H1 (cell line): ENCODE measurements at regions not wholly inside any gene's neighbourhood (a gene's known extent, or its start where the extent isn't known, plus 50 kb on each side); places are given as distances from the start of the nearest gene placed in this dataset.

ENCODE experiments used
- CTCF ChIA-PET: fragments of 300-600 bp; sonication (Branson Sonifier 250); formaldehyde crosslinking; loops from one replicate; lab custom pipeline; 2021; ENCODE audit not compliant: partially characterized antibody; lab: Charles Lee
- POLR2A ChIA-PET: fragments of 300-600 bp; sonication (Branson Sonifier 250); formaldehyde crosslinking; loops from one replicate; lab custom pipeline; 2021; ENCODE audit warnings: inconsistent platforms; ENCODE audit not compliant: partially characterized antibody; lab: Charles Lee
- DNase-seq, 2 experiments: peaks; one replicate each; pipeline versions ENCODE4 v3.0.0 to v3.0.0-alpha.2; 2010 to 2022; ENCODE audit warnings: low spot score in 2 of 2, low read depth in 1 of 2, mixed read lengths in 1 of 2
- FAIRE-seq: peaks from 2 replicates; lab custom pipeline; 2011; peaks lifted over from hg19 to GRCh38; lab: Jason Lieb, UNC
- H2AFZ ChIP-seq: 2 replicates; pipeline ENCODE4 v1.8.1; 2012; ENCODE audit warnings: low read length, inconsistent platforms
- H2AK5ac ChIP-seq: 2 replicates; pipeline ENCODE4 v1.6.1; 2013; ENCODE audit warnings: low read depth, low read length
- H2BK120ac ChIP-seq: replicated peaks from 2 replicates; pipeline ENCODE3; 2013; ENCODE audit warnings: low read depth, low read length, inconsistent platforms
- H2BK12ac ChIP-seq: 2 replicates; pipeline ENCODE4 v1.6.1; 2013; ENCODE audit warnings: low read depth, low read length
- H2BK15ac ChIP-seq: 2 replicates; pipeline ENCODE4 v1.6.1; 2013; ENCODE audit warnings: low read length
- H2BK20ac ChIP-seq: 2 replicates; pipeline ENCODE4 v1.6.1; 2013; ENCODE audit warnings: low read length
- H2BK5ac ChIP-seq: 2 replicates; pipeline ENCODE4 v1.6.1; 2013; ENCODE audit warnings: low read depth, low read length
- H3K14ac ChIP-seq: 2 replicates; pipeline ENCODE4 v1.6.1; 2013; ENCODE audit warnings: inconsistent platforms; ENCODE audit not compliant: insufficient read length
- H3K18ac ChIP-seq: 2 replicates; pipeline ENCODE4 v1.6.1; 2013; ENCODE audit warnings: low read length; ENCODE audit errors: extremely low read depth
- H3K23ac ChIP-seq: 2 replicates; pipeline ENCODE4 v1.6.1; 2013; ENCODE audit warnings: inconsistent platforms; ENCODE audit not compliant: insufficient read length
- H3K23me2 ChIP-seq: 2 replicates; pipeline ENCODE4 v1.6.1; 2013; ENCODE audit warnings: low read depth, low read length
- H3K27ac ChIP-seq: 2 replicates; pipeline ENCODE4 v1.6.1; 2011; ENCODE audit warnings: low read depth, low read length, inconsistent platforms
- H3K27me3 ChIP-seq, 4 experiments: replicated peaks in 1 of 4; 1 replicate in 1 of 4; 2 replicates in 3 of 4; pipeline versions ENCODE4 v1.6.1 to v1.8.1; 2011 to 2013; ENCODE audit warnings: low read length in 3 of 4, mild to moderate bottlenecking in 3 of 4, inconsistent platforms in 2 of 4, mixed read lengths in 2 of 4, moderate library complexity in 1 of 4; ENCODE audit not compliant: control insufficient read depth in 3 of 4, insufficient read depth in 3 of 4; ENCODE audit errors: extremely low read depth in 1 of 4
- H3K36me3 ChIP-seq, 4 experiments: 2 replicates each; pipeline versions ENCODE4 v1.6.1 to v1.8.1; 2011 to 2013; ENCODE audit warnings: mild to moderate bottlenecking in 4 of 4, low read length in 3 of 4, moderate library complexity in 2 of 4, control low read depth in 1 of 4, inconsistent platforms in 1 of 4; ENCODE audit not compliant: insufficient read depth in 4 of 4, control insufficient read depth in 2 of 4
- H3K4ac ChIP-seq: replicated peaks from 2 replicates; pipeline ENCODE3; 2013; ENCODE audit warnings: low read length, low read depth, mixed read lengths, inconsistent platforms; ENCODE audit not compliant: insufficient read length
- H3K4me1 ChIP-seq, 4 experiments: replicated peaks in 1 of 4; 1 replicate in 1 of 4; 2 replicates in 3 of 4; pipeline versions ENCODE4 v1.6.1 to v1.8.1; 2011 to 2013; ENCODE audit warnings: low read length in 3 of 4, inconsistent platforms in 2 of 4, mixed read lengths in 1 of 4; ENCODE audit not compliant: insufficient read depth in 4 of 4, control insufficient read depth in 3 of 4
- H3K4me2 ChIP-seq, 2 experiments: 2 replicates each; pipeline versions ENCODE4 v1.6.1 to v1.8.1; 2011 to 2013; ENCODE audit warnings: low read depth in 2 of 2, low read length in 2 of 2, control low read depth in 1 of 2, inconsistent platforms in 1 of 2, mild to moderate bottlenecking in 1 of 2; ENCODE audit not compliant: insufficient read depth in 1 of 2
- H3K4me3 ChIP-seq, 4 experiments: fragments of 200-600, 300-600 bp in 1 of 4; sonication (generic), shearing (Covaris generic), sonication (Bioruptor Twin) in 1 of 4; 2 replicates each; pipeline versions ENCODE4 v1.5.1 to v1.8.1; 2011 to 2016; ENCODE audit warnings: low read length in 4 of 4, low read depth in 3 of 4, control low read depth in 2 of 4, inconsistent platforms in 2 of 4, mild to moderate bottlenecking in 2 of 4, mixed read lengths in 1 of 4, moderate library complexity in 1 of 4; ENCODE audit not compliant: insufficient read depth in 2 of 4; ENCODE audit errors: extremely low read depth in 1 of 4
- H3K56ac ChIP-seq: replicated peaks from 2 replicates; pipeline ENCODE3; 2013; ENCODE audit warnings: low read depth, mild to moderate bottlenecking, mixed read lengths, low read length, inconsistent platforms; ENCODE audit not compliant: insufficient read length
- H3K79me1 ChIP-seq: 2 replicates; pipeline ENCODE4 v1.6.1; 2013; ENCODE audit warnings: low read depth, low read length, control low read depth
- H3K79me2 ChIP-seq, 2 experiments: 2 replicates each; pipeline versions ENCODE4 v1.6.1 to v1.8.1; 2012 to 2013; ENCODE audit warnings: low read length in 2 of 2, mild to moderate bottlenecking in 2 of 2, inconsistent platforms in 1 of 2; ENCODE audit not compliant: insufficient read depth in 2 of 2, control insufficient read depth in 1 of 2
- H3K9ac ChIP-seq, 4 experiments: replicated peaks in 1 of 4; 1 replicate in 1 of 4; 2 replicates in 3 of 4; pipeline versions ENCODE4 v1.6.1 to v1.8.1; 2011 to 2013; ENCODE audit warnings: low read depth in 3 of 4, low read length in 3 of 4, control low read depth in 2 of 4, mild to moderate bottlenecking in 2 of 4, moderate library complexity in 2 of 4, inconsistent platforms in 1 of 4; ENCODE audit errors: extremely low read depth in 1 of 4
- H3K9me3 ChIP-seq, 2 experiments: 2 replicates each; pipeline versions ENCODE4 v1.6.1 to v1.8.1; 2012 to 2013; ENCODE audit warnings: mild to moderate bottlenecking in 2 of 2, moderate library complexity in 2 of 2, control low read depth in 1 of 2, inconsistent platforms in 1 of 2, low read depth in 1 of 2, low read length in 1 of 2, mixed read lengths in 1 of 2; ENCODE audit not compliant: insufficient read depth in 2 of 2
- H4K20me1 ChIP-seq, 2 experiments: replicated peaks in 1 of 2; 2 replicates each; pipeline versions ENCODE3 to v1.8.1; 2011 to 2013; ENCODE audit warnings: inconsistent platforms in 2 of 2, low read length in 2 of 2, mild to moderate bottlenecking in 1 of 2; ENCODE audit not compliant: insufficient read depth in 2 of 2, control insufficient read depth in 1 of 2
- H4K5ac ChIP-seq: 2 replicates; pipeline ENCODE4 v1.6.1; 2013; ENCODE audit warnings: low read length, low read depth, mixed read lengths, inconsistent platforms; ENCODE audit not compliant: insufficient read length
- H4K8ac ChIP-seq: 2 replicates; pipeline ENCODE4 v1.8.0; 2013; ENCODE audit warnings: mild to moderate bottlenecking, moderate library complexity, low read length, inconsistent platforms; ENCODE audit not compliant: insufficient read depth; ENCODE audit errors: extremely low read depth
- H4K91ac ChIP-seq: replicated peaks from 2 replicates; pipeline ENCODE3; 2013; ENCODE audit warnings: low read length, mixed read lengths, inconsistent platforms; ENCODE audit not compliant: insufficient read length
- BACH1 ChIP-seq: IDR thresholded peaks from 2 replicates; pipeline ENCODE4 v1.6.1; 2012; ENCODE audit warnings: low read length, improper control_type of control experiment
- CBX5 ChIP-seq: fragments of 300-800, 300-1000 bp; sonication (generic); IDR thresholded peaks from 2 replicates; pipeline ENCODE4 v1.7.1; 2016; ENCODE audit warnings: antibody characterized with exemption, low read length, low read depth
- CHD1 ChIP-seq: IDR thresholded peaks from 2 replicates; pipeline ENCODE4 v1.6.1; 2012; ENCODE audit warnings: low read depth, low read length, improper control_type of control experiment
- POU5F1 ChIP-seq: IDR thresholded peaks from 2 replicates; pipeline ENCODE4 v1.6.1; 2011; ENCODE audit warnings: low read depth, mild to moderate bottlenecking, low read length, moderate library complexity
- RAD21 ChIP-seq, 2 experiments: IDR thresholded peaks in 1 of 2; conservative IDR thresholded peaks in 1 of 2; 2 replicates each; pipeline ENCODE4 v1.6.1; 2011; ENCODE audit warnings: low read depth in 2 of 2, low read length in 2 of 2, improper control_type of control experiment in 1 of 2, inconsistent platforms in 1 of 2, mild to moderate bottlenecking in 1 of 2, moderate library complexity in 1 of 2
- SAP30 ChIP-seq: fragments of 300-600 bp; sonication (generic); IDR thresholded peaks from 2 replicates; pipeline ENCODE4 v1.7.1; 2012; ENCODE audit warnings: low read length, moderate library complexity, mild to moderate bottlenecking, inconsistent platforms; ENCODE audit not compliant: insufficient read depth, insufficient replicate concordance
- ZNF274 ChIP-seq: IDR thresholded peaks from 2 replicates; pipeline ENCODE4 v1.7.0; 2012; ENCODE audit warnings: low read length, borderline replicate concordance; ENCODE audit errors: extremely low read depth
- WGBS, 2 experiments: shearing (Covaris generic) in 1 of 2; methylation state at CpG; one replicate each; pipeline versions ENCODE4 v1.1.6 to v1.1.7; 2013 to 2015; ENCODE audit warnings: low lambda C conversion rate in 2 of 2, mixed read lengths in 2 of 2, inconsistent platforms in 1 of 2, low coverage in 1 of 2, missing lambda C conversion rate in 1 of 2; ENCODE audit not compliant: insufficient replicate concordance in 2 of 2, insufficient coverage in 1 of 2, insufficient read length in 1 of 2; ENCODE audit errors: extremely low coverage in 1 of 2, missing lambda C conversion rate in 1 of 2; 5-methylcytosine and 5-hydroxymethylcytosine counted together

- Histone ChIP-seq H3K4me2 (no peak overlapping the region), H4K8ac (no peak overlapping the region), H3K4ac (no peak overlapping the region), H3K23me2 (no peaks in the 10 kb centered on the region), H2BK120ac (no peak overlapping the region), H2BK12ac (no peak overlapping the region), H3K79me2 (no peaks in the 10 kb centered on the region), H2AK5ac (no peak overlapping the region), H3K14ac (no peak overlapping the region), H2BK15ac (no peak overlapping the region), H3K9ac (no peak overlapping the region), H3K23ac (no peak overlapping the region), H4K5ac (no peak overlapping the region), H3K36me3 (no peaks in the 10 kb centered on the region), H3K79me1 (no peaks in the 10 kb centered on the region), H3K56ac (no peak overlapping the region), H4K20me1 (no peaks in the 10 kb centered on the region), H3K9me3 (no peaks in the 10 kb centered on the region), H2AFZ (no peak overlapping the region), H3K27me3 (no peaks in the 10 kb centered on the region), H3K27ac (no peak overlapping the region), H3K4me3 (no peak overlapping the region), H2BK20ac (no peak overlapping the region), H3K4me1 (no peaks in the 10 kb centered on the region), H2BK5ac (no peak overlapping the region), H4K91ac (no peak overlapping the region), H3K18ac (no peak overlapping the region)
- 100% methylated on average over 3 of the region's 3 CpGs; no CpG with 5 or more reads in 1 of the 2 experiments for WGBS, 2 experiments
- POLR2A ChIA-PET, result no interaction called here
- DNase-seq (no peak), FAIRE-seq (no peak)
- TF ChIP-seq ZNF274 (no peak), SAP30 (no peak), CBX5 (no peak), BACH1 (no peak), CHD1 (no peak), RAD21 (IDR thresholded peaks at IDR 0.05 in 1 of 2, conservative IDR thresholded peaks at IDR 0.05 in 1 of 2; ENCODE audit: low read depth in 2 of 2, low read length in 2 of 2) (no peak), POU5F1 (no peak)
- CTCF ChIA-PET, result interaction anchor here (1.1 to 1.5 kb wide), 2 partner anchors 9 to 188 kb away, joined by 3 read pairs; no protein-coding TSS in a partner anchor
These were observed 220.5 kb downstream of the IDS start for GRCh38 chrX:149284616-149285015.
